ENCODE measurements at regions not wholly inside any gene's neighbourhood (a gene's known extent, or its start where the extent isn't known, plus 50 kb on each side); places are given as distances from the start of the nearest gene placed in this dataset.

DNA sequence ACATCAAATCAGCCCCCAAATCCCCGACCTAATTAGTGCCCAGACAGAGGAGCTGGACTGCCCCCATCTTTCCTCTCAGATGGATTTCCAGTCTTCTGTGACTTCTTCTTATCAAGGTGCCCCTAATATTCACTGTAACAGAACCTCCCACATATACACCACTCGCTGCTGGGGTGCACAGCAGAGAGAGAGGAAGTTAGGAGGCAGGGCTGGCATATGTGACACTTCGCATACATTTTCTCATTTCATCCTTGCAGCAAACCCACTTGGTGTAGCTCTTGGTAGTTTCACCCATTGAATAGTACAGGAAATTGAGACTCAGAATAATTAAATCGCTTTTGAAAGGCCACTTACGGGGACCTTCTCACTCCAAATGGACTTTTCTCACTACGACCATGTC is 56.5 kb upstream of the CCND2 start:
- Histone ChIP-seq H3K4me1 (ENCODE audit: control insufficient read depth, insufficient read depth, low read length) (peaks cover 27% of the 10 kb centered on the region), H3K4me2 (ENCODE audit: control insufficient read depth, insufficient read depth) (peak overlapping the region; percentile 20), H3K9ac (ENCODE audit: control insufficient read depth, insufficient read depth, low read length) (no peak overlapping the region), H4K20me1 (ENCODE audit: control insufficient read depth, insufficient read depth) (no peaks in the 10 kb centered on the region), H3K36me3 (ENCODE audit: control insufficient read depth in 2 of 2, insufficient read depth in 2 of 2, low read length in 1 of 2) (no peaks in the 10 kb centered on the region), H3K27ac (ENCODE audit: control insufficient read depth, insufficient read depth) (no peak overlapping the region), H2AFZ (ENCODE audit: control insufficient read depth, low read depth, low read length) (peak overlapping the region; percentile 59; the same call in 1 of the 2 replicates), H3K9me3 (replicated peaks; ENCODE audit: control insufficient read depth, insufficient read depth, low read length) (peaks cover 1% of the 10 kb centered on the region; the same call in 1 of the 3 replicates), H3K79me2 (ENCODE audit: control insufficient read depth, insufficient read depth, low read length) (no peaks in the 10 kb centered on the region), H3K4me3 (no peak overlapping the region), H3K27me3 (replicated peaks in 1 of 2; ENCODE audit: control insufficient read depth in 2 of 2, insufficient read depth in 2 of 2, low read length in 1 of 2) (no peaks in the 10 kb centered on the region)
- ATAC-seq (no peak), FAIRE-seq (no peak), DNase-seq (ENCODE audit: low read depth, low spot score) (no peak)
- ChIA-PET CTCF (interaction anchor here (1.5 to 3.2 kb wide), 7 partner anchors 29 to 110 kb away, joined by 5 to 23 read pairs (median 18); no protein-coding TSS in a partner anchor), POLR2A (interaction anchor here (1.0 to 5.7 kb wide), 11 partner anchors 16 to 99 kb away, joined by 3 to 84 read pairs (median 11); partner anchors contain the start of gene CCND2), SMC1A (ENCODE audit: uncharacterized antibody, unreplicated experiment) (interaction anchor here (1.3 to 7.3 kb wide), 26 partner anchors 8 to 107 kb away, joined by 3 to 64 read pairs (median 14); partner anchors contain the start of gene CCND2), RAD21 (ENCODE audit: unreplicated experiment) (interaction anchor here (1.0 to 5.2 kb wide), 14 partner anchors 9 to 109 kb away, joined by 3 to 109 read pairs (median 20); partner anchors contain the start of gene CCND2)
- intact Hi-C loops (cut with micrococcal nuclease; ENCODE audit: unreplicated experiment) (no loop called here), in situ Hi-C loops (cut with MboI) (no loop called here)
- BruUV-seq (replicated peaks) = no TSS peak
- TF ChIP-seq, protein P1, sequence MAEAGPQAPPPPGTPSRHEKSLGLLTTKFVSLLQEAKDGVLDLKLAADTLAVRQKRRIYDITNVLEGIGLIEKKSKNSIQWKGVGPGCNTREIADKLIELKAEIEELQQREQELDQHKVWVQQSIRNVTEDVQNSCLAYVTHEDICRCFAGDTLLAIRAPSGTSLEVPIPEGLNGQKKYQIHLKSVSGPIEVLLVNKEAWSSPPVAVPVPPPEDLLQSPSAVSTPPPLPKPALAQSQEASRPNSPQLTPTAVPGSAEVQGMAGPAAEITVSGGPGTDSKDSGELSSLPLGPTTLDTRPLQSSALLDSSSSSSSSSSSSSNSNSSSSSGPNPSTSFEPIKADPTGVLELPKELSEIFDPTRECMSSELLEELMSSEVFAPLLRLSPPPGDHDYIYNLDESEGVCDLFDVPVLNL (IDR thresholded peaks at IDR 0.05; ENCODE audit: low read depth, low read length) = no peak
- 0 out of 2 replicates have a peak, but pooled peaks have one; percentile 11 for TF ChIP-seq SPI1 (IDR thresholded peaks at IDR 0.05; ENCODE audit: borderline replicate concordance, insufficient read depth, low read depth, low read length)
- WGBS (ENCODE audit: insufficient coverage, insufficient replicate concordance, low lambda C conversion rate, missing lambda C conversion rate) = 31% methylated on average over 6 of the region's 6 CpGs

DNA sequence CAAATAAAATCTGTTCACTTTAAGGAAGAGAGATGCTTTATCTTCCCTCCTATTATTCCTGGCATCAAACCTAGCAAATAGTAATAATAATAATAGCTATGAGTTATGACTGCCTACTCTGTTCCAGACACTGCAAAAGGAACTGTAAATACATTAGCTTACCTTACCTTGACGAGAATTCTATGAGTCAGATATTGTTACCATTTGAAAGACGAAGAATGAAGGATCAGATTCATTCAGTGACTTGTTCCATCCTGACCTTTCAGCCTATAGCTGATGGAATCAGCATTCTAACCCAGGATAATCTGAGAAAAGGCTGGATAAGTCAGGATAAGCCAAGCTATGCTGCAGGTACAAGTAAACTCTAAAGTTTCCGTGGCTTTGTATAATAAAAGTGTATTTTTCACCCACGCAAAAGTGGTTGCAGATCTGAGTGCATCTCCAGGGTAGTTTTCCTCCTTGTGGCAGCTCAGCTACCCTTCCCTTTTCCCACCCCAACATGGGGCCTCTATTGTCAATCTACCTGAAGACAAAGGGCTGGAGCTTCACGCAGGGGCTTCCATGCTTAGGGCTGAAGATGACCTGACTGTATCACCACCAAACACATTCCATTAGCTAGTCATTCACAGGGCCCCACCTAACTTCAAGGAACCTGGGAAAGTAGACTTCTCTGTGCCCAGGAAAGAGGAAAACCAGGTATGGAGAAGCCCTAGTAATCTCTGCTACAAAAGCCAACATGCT is 57.2 kb upstream of the CCND2 start:
- H3K4me2 ChIP-seq (ENCODE audit: control insufficient read depth, insufficient read depth) = peak overlapping the region; percentile 47
- no peak for FAIRE-seq
- CTCF ChIA-PET = interaction anchor here (0.5 to 3.2 kb wide), 33 partner anchors 13 to 486 kb away, joined by 3 to 23 read pairs (median 4); partner anchors contain the start of gene CCND2

More for the DNA sequence above, 57.2 kb upstream of the CCND2 start:
- Histone ChIP-seq H3K27me3 (replicated peaks in 1 of 2; ENCODE audit: control insufficient read depth in 2 of 2, insufficient read depth in 2 of 2, low read length in 1 of 2) (no peaks in the 10 kb centered on the region), H3K27ac (ENCODE audit: control insufficient read depth, insufficient read depth) (peak overlapping the region; percentile 93), H3K9ac (ENCODE audit: control insufficient read depth, insufficient read depth, low read length) (peak overlapping the region; percentile 68; the same call in 1 of the 2 replicates), H4K20me1 (ENCODE audit: control insufficient read depth, insufficient read depth) (no peaks in the 10 kb centered on the region), H3K36me3 (ENCODE audit: control insufficient read depth in 2 of 2, insufficient read depth in 2 of 2, low read length in 1 of 2) (no peaks in the 10 kb centered on the region), H3K79me2 (ENCODE audit: control insufficient read depth, insufficient read depth, low read length) (no peaks in the 10 kb centered on the region), H3K9me3 (replicated peaks; ENCODE audit: control insufficient read depth, insufficient read depth, low read length) (peaks cover 1% of the 10 kb centered on the region; the same call in 1 of the 3 replicates), H3K4me1 (ENCODE audit: control insufficient read depth, insufficient read depth, low read length) (peaks cover 27% of the 10 kb centered on the region), H3K4me3 (0 out of 2 replicates have a peak overlapping the region, but pooled peaks have one; percentile 50), H2AFZ (ENCODE audit: control insufficient read depth, low read depth, low read length) (peak overlapping the region; percentile 20)
- RAD21 ChIA-PET (ENCODE audit: unreplicated experiment) = interaction anchor here (0.7 to 5.2 kb wide), 27 partner anchors 10 to 242 kb away, joined by 3 to 109 read pairs (median 9); partner anchors contain the start of gene CCND2
- no TSS peak for BruUV-seq (replicated peaks)
- no peak for TF ChIP-seq MYB (IDR thresholded peaks at IDR 0.05; ENCODE audit: borderline replicate concordance, low read depth, low read length)
- TF ChIP-seq, protein P2, sequence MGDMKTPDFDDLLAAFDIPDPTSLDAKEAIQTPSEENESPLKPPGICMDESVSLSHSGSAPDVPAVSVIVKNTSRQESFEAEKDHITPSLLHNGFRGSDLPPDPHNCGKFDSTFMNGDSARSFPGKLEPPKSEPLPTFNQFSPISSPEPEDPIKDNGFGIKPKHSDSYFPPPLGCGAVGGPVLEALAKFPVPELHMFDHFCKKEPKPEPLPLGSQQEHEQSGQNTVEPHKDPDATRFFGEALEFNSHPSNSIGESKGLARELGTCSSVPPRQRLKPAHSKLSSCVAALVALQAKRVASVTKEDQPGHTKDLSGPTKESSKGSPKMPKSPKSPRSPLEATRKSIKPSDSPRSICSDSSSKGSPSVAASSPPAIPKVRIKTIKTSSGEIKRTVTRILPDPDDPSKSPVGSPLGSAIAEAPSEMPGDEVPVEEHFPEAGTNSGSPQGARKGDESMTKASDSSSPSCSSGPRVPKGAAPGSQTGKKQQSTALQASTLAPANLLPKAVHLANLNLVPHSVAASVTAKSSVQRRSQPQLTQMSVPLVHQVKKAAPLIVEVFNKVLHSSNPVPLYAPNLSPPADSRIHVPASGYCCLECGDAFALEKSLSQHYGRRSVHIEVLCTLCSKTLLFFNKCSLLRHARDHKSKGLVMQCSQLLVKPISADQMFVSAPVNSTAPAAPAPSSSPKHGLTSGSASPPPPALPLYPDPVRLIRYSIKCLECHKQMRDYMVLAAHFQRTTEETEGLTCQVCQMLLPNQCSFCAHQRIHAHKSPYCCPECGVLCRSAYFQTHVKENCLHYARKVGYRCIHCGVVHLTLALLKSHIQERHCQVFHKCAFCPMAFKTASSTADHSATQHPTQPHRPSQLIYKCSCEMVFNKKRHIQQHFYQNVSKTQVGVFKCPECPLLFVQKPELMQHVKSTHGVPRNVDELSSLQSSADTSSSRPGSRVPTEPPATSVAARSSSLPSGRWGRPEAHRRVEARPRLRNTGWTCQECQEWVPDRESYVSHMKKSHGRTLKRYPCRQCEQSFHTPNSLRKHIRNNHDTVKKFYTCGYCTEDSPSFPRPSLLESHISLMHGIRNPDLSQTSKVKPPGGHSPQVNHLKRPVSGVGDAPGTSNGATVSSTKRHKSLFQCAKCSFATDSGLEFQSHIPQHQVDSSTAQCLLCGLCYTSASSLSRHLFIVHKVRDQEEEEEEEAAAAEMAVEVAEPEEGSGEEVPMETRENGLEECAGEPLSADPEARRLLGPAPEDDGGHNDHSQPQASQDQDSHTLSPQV (IDR thresholded peaks at IDR 0.05) = peak; percentile 79; the same call in 1 of the 2 replicates
- TF ChIP-seq ZNF217 (IDR thresholded peaks at IDR 0.05) = peak; percentile 27; the same call in 1 of the 2 replicates
- peak; percentile 35; the same call in 1 of the 2 replicates for TF ChIP-seq NFIC (IDR thresholded peaks at IDR 0.05; ENCODE audit: low read depth, low read length)
- SMC1A ChIA-PET (ENCODE audit: uncharacterized antibody, unreplicated experiment) = interaction anchor here (1.0 to 7.3 kb wide), 39 partner anchors 8 to 109 kb away, joined by 3 to 64 read pairs (median 12); partner anchors contain the start of gene CCND2
- peak; percentile 43 for ATAC-seq
- WGBS (ENCODE audit: insufficient coverage, insufficient replicate concordance, low lambda C conversion rate, missing lambda C conversion rate) = 28% methylated on average over 5 of the region's 5 CpGs
- POLR2A ChIA-PET = interaction anchor here (0.5 to 5.7 kb wide), 26 partner anchors 10 to 514 kb away, joined by 3 to 84 read pairs (median 4); partner anchors contain the start of gene CCND2
- intact Hi-C loops (cut with micrococcal nuclease; ENCODE audit: unreplicated experiment) = no loop called here
- no peak for DNase-seq (ENCODE audit: low read depth, low spot score)
- in situ Hi-C loops (cut with MboI) = no loop called here
